DND-41 (cell line): ENCODE measurements at regions not wholly inside any gene's neighbourhood (a gene's known extent, or its start where the extent isn't known, plus 50 kb on each side); places are given as distances from the start of the nearest gene placed in this dataset.

Source experiments
- EZH2 ChIP-seq: IDR thresholded peaks from 3 replicates; pipeline ENCODE4 v1.6.1; 2012; ENCODE audit warnings: borderline replicate concordance, low read depth, mild to moderate bottlenecking, moderate library complexity, low read length, inconsistent platforms; ENCODE audit not compliant: severe bottlenecking
- TF ChIP-seq, protein P1 (sequence below): IDR thresholded peaks from 2 replicates; pipeline ENCODE4 v1.5.1; 2012; ENCODE audit warnings: borderline replicate concordance, low read length, moderate library complexity, mild to moderate bottlenecking; ENCODE audit not compliant: poor library complexity, severe bottlenecking; ENCODE audit errors: extremely low read depth

DNA sequence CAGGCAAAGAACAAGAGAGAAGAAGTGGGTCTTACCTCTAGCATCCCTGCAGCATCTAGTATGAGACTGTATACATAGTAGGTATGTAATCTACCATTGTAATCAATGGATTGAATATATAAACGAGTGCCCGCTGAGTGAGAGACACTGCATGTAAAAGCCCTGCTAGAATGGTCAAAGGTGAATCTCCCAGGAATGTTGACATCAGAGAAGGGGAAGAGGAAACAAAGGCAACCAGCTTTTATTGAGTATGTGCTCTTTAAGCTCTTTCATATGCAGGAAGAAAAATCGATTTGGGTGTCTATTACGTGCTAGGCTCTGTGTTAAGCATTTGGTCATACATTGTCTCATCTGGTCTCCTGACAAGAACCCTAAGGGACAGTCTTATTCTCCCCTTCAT, 91.9 kb upstream of the KLHL13 start:
- TF ChIP-seq, protein P1, sequence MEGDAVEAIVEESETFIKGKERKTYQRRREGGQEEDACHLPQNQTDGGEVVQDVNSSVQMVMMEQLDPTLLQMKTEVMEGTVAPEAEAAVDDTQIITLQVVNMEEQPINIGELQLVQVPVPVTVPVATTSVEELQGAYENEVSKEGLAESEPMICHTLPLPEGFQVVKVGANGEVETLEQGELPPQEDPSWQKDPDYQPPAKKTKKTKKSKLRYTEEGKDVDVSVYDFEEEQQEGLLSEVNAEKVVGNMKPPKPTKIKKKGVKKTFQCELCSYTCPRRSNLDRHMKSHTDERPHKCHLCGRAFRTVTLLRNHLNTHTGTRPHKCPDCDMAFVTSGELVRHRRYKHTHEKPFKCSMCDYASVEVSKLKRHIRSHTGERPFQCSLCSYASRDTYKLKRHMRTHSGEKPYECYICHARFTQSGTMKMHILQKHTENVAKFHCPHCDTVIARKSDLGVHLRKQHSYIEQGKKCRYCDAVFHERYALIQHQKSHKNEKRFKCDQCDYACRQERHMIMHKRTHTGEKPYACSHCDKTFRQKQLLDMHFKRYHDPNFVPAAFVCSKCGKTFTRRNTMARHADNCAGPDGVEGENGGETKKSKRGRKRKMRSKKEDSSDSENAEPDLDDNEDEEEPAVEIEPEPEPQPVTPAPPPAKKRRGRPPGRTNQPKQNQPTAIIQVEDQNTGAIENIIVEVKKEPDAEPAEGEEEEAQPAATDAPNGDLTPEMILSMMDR = no peak
- no peak for TF ChIP-seq EZH2
